GM19395 (cell line): ENCODE measurements at regions not wholly inside any gene's neighbourhood (a gene's known extent, or its start where the extent isn't known, plus 50 kb on each side); places are given as distances from the start of the nearest gene placed in this dataset.
"Not testable (repeated sequence)": the region's sequence is repeated elsewhere in the genome, so short reads cannot be mapped to it uniquely, and the experiment has no call there.

Experiments used
- ATAC-seq: cut with Tn5 transposase; IDR thresholded peaks from one replicate; pipeline ENCODE4 v1.9.1; 2021; ENCODE audit warnings: mild to moderate bottlenecking, moderate library complexity; ENCODE audit not compliant: unreplicated experiment

DNA sequence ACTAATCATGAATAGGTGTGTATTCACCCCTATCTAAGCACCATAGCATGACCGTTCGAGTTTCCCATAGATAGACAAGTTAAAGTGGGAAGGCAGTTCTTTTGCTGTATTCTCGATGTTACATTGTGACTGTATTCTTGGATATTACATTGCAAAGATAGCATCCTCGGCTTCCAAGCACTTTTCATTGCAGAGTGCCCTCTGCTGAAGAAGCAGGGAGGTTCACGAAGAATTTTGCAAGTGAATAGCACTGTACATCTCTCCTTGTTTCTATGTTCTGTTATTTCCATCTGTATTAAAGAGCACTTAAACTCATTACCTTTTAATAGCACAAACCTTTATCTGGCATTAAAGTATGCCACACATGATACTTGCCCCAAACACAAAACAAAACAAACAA, 426.7 kb upstream of the ARX start:
- no peak for ATAC-seq

DNA sequence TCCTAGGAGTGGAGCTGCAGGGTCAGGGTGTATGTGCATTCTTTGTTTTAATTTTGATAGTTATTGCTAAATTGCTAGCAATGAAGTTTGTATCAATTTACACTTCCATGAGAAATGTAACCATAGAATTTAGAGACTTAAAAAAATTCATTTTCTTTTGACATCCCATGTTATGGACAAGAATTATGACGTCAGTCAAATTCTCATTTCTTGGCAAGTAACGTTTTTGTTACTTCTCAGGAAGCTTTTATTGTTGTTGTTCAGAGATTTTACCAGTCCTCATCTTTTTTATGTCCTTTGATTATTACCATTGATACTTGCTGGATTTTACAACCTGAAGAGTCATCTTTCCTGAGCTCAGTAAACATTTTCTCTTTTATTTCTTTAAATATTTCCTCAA, 417.5 kb upstream of the ARX start:
- no peak for ATAC-seq

DNA sequence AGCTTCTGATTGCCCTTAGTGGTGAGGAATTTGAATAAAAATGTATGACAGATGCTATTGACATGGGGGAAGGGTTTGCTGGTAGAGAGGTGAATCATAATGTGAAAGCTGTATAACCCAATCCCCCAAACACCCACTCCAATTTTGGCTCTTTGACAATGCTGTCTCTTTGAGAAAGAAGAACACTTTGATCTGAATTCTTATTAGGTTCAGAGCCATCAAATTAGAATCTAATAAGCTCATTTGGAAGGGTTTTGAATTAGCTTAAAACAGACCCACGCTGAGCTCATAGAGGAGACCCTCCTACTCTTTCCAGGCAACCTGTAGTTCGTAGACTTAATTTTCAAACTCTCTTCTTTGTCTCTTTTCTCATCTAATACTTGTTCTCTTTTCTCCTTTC, 416.6 kb upstream of the ARX start:
- ATAC-seq, result no peak

DNA sequence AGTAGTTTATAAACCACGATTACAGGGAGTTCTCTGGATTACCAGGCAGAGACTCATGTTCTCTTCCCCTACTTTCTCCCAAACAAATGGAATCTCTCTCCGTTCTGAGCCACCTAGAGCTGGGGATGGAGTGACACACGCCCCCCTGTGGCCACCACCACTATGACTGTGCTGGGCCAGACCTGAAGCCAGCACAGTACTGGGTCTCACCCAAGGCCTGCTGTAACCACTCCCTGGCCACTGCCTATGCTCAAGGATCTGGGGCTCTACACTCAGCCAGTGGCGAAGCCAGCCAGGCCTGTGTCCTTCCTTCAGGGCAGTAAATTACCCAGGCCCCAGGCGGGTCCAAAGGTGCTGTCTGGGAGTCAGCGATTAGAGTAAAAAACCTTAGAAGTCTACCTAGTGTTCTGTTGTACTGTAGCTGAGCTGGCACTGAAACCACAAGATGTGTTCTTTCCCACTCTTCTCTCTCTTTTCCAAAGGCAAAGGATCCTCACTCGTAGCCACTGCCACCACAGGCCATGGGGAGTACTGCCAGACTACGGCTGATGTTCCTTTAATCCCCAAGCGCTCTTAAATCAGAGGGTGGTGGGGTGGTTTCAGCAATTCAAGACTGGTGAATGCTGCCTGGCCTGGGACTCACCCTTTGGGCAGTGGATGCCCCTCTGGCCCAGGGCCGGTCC, 412.2 kb upstream of the ARX start:
- ATAC-seq, result no peak

- not testable (repeated sequence) for ATAC-seq
Observed at GRCh38 chrX:25404163-25404562, 388.4 kb upstream of the ARX start.

DNA sequence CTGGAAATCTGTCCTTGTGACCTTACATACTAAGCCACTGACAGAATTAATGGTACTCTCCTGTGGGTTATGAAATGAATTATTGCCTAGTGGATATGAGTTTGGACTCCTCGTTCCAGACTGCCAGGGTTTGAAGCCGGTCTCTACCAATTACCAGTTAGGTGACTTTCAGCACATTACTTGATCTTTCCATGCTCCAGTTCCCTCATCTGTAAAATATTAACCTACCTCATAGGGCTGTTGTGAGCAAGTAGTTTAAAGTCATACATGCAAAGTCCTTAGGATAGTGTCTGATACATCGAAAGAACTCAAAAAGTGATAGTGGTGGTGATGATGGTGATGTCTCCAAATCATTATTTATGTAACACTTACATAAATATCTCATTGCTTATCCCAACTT, 373.5 kb upstream of the ARX start:
- no peak for ATAC-seq

- no peak for ATAC-seq
Observed at GRCh38 chrX:25383196-25383595, 367.4 kb upstream of the ARX start.

- no peak for ATAC-seq
Observed at GRCh38 chrX:25356456-25356855, 340.7 kb upstream of the ARX start.

GRCh38 chrX:25344161-25344936, 328.6 kb upstream of the ARX start:
- ATAC-seq, result no peak

DNA sequence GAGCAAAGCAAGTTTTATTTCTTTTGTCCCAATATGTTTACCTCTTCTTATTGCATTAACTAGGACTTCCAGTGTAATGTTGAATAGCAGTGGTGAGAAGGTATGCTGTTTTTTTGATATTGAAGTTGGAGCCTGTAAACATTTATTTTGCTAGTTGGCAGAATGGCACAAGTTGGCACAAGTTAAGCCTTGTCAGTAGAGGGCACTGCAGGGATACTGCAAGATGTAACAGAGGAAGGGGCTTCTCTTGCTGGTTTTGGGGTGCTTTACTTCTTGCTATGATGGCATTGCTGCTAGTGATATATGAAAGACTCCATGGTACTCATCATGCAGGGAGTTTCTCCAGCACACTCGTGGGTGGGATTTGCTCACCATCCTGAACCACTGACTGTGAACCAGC, 327.3 kb upstream of the ARX start:
- no peak for ATAC-seq

DNA sequence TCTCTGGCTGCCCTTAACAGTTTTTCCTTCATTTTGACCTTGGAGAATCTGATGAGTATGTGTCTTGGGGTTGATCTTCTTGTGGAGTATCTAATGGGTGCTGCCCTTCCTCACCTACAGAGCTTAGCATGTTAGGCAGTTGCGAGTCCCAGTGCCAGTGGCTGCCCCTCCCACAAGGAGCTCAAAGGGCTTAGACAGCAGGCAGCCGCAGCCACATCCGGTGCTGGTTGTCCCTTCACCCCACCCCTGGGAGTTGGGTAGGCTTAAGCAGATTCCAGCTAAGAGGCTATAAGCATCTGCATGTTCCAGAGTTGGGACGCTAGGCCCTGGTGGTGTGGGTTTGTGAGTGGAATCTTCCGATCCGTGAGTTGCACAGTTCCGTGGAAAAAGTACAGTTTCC, 322.1 kb upstream of the ARX start:
- ATAC-seq, result no peak

DNA sequence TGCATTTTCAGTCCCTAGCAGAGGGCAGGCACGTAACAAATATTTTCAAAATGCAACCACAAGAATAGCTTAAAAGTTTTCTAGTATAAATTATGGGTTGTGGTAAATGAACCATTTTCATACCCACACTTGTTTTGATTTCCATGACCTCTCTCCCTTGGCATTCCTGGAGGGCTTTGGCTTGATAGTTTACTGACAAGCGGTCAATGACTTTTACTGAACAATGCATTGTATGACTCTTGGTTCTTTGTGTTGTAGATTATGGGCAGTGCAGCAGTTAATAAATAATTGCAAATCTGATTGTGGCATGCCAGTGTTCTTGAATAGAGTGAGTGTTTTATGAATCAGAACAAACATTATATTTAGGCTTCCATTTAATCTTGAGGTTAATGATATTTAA, 285.2 kb upstream of the ARX start:
- ATAC-seq, result no peak

GRCh38 chrX:25296850-25297249, 281.1 kb upstream of the ARX start:
- no peak for ATAC-seq

DNA sequence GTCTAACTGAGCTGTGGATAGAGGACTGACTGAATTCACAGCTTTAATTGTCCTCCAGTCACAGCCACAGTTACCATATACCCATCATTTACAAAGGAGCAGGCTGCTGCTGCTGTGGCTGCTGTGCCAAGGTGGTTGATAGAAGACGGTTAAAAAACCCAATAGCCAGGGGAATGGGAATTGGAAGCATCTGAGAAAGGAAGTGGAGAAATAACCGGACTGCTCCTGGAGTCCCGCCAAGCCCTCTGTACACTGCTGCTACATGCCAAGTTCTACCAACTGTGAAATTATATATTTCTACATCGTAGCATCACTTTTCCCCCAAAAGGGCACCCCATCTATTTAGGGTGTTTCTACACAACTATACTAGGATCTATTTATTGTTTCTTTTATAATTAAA, 279.7 kb upstream of the ARX start:
- ATAC-seq, result no peak

DNA sequence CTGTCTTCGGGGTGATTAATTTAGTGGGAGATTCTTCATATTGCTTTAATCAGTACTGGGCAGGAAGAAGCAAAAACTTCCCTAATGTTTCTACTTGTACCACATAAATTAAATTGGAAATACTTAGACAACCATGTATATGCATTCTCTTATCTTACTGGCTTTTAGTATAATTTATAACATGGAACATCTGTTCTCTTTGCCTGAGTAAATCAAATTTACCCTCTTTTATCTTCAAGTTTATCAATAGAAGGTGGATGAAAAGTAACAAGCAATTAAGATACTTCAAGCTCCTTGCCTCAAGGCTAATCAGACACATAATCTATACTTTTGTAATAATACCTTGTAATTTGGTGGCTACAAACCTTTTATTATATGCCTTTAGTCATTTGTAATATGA, 274.4 kb upstream of the ARX start:
- ATAC-seq, result no peak

DNA sequence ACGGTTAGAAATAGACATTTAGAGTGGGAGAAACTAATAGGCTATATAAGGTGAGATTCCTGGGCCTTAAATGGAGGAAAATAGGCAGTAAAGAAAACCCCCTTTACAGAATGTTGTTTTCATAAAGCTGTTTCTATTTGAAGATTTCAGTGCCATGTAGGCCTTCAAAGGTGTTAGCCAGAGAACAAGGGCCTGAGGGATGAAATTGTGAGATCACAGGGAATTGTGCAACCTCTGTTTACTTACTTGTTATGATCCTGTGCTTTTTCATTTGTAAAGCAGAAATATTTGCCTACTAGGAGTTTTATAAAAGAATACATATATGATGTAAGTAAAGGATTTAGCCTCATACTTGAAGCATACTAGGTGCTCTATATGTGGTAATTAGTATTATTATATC, 272.9 kb upstream of the ARX start:
- ATAC-seq, result no peak

GRCh38 chrX:25287521-25287920, 271.8 kb upstream of the ARX start:
- no peak for ATAC-seq

GRCh38 chrX:25285598-25285997, 269.8 kb upstream of the ARX start:
- ATAC-seq, result no peak

GRCh38 chrX:25279510-25279909, 263.7 kb upstream of the ARX start:
- ATAC-seq, result no peak

DNA sequence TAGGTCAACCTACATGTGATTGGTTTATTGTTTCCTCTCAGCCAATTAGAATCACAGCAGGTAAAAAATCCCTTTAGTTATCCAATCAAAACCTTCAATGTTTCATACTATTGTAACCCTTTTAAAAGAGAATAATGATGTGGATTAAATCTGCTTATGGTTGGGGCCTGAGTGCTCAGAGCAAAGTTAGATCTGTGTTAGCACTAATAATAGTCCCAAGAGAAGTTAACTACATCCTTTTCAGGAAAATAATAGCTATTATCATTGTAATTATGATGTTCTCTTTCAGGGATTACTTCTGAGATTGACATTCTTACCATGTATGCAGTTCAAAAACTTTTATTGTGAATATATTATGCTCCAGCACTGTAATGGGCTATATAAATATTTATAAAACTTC, 262.6 kb upstream of the ARX start:
- ATAC-seq, result no peak

DNA sequence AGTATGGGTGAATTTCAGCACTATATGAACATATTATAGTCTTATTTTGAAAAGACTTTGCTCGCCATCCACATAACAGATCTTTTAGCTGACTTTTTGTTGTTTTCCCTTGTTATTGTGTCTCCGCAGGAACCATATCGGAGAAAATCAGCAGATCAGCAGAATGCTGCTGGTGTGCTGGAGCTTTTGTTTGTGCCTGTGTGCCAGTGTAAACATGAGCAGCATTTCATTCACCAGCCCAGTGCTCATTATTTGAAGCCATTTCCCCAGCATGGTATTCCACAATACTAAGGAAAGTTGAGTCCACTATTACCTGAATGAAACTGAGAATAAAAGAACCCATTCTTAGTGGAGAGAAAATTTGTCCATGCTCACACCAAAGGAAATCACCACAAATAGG, 261.8 kb upstream of the ARX start:
- no peak for ATAC-seq

GRCh38 chrX:25275159-25275558, 259.4 kb upstream of the ARX start:
- no peak for ATAC-seq

DNA sequence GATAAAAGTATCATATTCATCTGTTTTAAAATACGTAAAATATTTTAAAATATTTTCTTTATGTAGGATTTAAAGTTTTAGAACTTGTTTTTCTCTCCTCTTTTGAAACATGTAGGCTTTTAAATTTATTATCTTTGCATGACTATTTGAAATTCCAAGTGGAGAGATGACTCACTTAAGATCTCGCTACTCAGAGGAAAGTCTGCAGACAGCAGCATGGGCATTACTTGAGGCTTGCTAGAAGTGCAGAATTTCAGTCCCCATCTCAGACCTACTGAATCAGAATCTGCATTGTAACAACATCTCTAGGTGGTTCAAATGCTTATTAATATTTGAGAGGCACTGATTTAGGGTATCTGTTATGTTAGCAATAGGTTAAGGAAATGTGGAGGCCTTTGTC, 225.7 kb upstream of the ARX start:
- ATAC-seq, result no peak
